ENCODE measurements at regions not wholly inside any gene's neighbourhood (a gene's known extent, or its start where the extent isn't known, plus 50 kb on each side); places are given as distances from the start of the nearest gene placed in this dataset.

GRCh38 chr9:20236676-20237075 is 385.6 kb downstream of the MLLT3 start:
- no peak for TF ChIP-seq EZH2 (IDR thresholded peaks at IDR 0.05; ENCODE audit: insufficient read depth, low read length)
- TF ChIP-seq CTCF (IDR thresholded peaks at IDR 0.05; ENCODE audit: insufficient read depth, low read depth, low read length), result no peak

Data from astrocyte (in vitro differentiated cells and primary cell).